HepG2 (cell line): ENCODE measurements at regions not wholly inside any gene's neighbourhood (a gene's known extent, or its start where the extent isn't known, plus 50 kb on each side); places are given as distances from the start of the nearest gene placed in this dataset.

Experiments used
- ATAC-seq: fragments of 200-7000 bp; cut with Tn5 transposase; 3 replicates; pipeline ENCODE4 v1.9.1; 2020; ENCODE audit warnings: mild to moderate bottlenecking, moderate library complexity
- BruUV-seq: library from RNA; stranded (reverse); fragments of 400-500 nt; replicated peaks from 2 replicates; lab custom pipeline; 2021; lab: Mats Ljungman, UMichigan
- CTCF ChIA-PET: fragments of 300-600 bp; formaldehyde crosslinking; extraction: SDS; loops from one replicate; lab custom pipeline; 2021; ENCODE audit warnings: low total read pairs, inconsistent platforms, low intra/inter-chr PET ratio; lab: Yijun Ruan, JAX
- POLR2A ChIA-PET: fragments of 350-600 bp; sonication (Branson Sonifier 250); formaldehyde crosslinking; loops from one replicate; lab custom pipeline; 2020; ENCODE audit warnings: antibody characterized with exemption, inconsistent platforms; lab: Yijun Ruan, JAX
- DNase-seq: peaks from one replicate; pipeline ENCODE4 v3.0.0-alpha.2; 2015; ENCODE audit warnings: low spot score
- FAIRE-seq: peaks from 3 replicates; lab custom pipeline; 2011; peaks lifted over from hg19 to GRCh38; lab: Jason Lieb, UNC
- H2AFZ ChIP-seq: one replicate; pipeline ENCODE4 v1.6.1; 2011; ENCODE audit warnings: low read length, inconsistent platforms
- H3K27ac ChIP-seq: fragments of 300-600 bp; 3 replicates; pipeline ENCODE4 v1.8.0; 2011; ENCODE audit warnings: mixed run types, mild to moderate bottlenecking, mixed read lengths, low read length, inconsistent platforms; ENCODE audit not compliant: insufficient read depth; ENCODE audit errors: extremely low read length
- H3K27me3 ChIP-seq, 2 experiments: fragments of 200-600 bp in 1 of 2; 2 replicates in 1 of 2; 3 replicates in 1 of 2; pipeline versions ENCODE4 v1.6.0 to v1.8.0; 2011; ENCODE audit warnings: low read length in 2 of 2, mild to moderate bottlenecking in 2 of 2, moderate library complexity in 2 of 2, inconsistent platforms in 1 of 2; ENCODE audit not compliant: insufficient read depth in 2 of 2, control insufficient read depth in 1 of 2
- H3K36me3 ChIP-seq, 2 experiments: fragments of 200-600 bp in 1 of 2; replicated peaks in 1 of 2; 2 replicates in 1 of 2; 3 replicates in 1 of 2; pipeline versions ENCODE4 v1.5.1 to v1.8.0; 2011; ENCODE audit warnings: low read length in 2 of 2, inconsistent platforms in 1 of 2; ENCODE audit not compliant: insufficient read depth in 2 of 2, control insufficient read depth in 1 of 2
- H3K4me1 ChIP-seq: 2 replicates; pipeline ENCODE4 v1.5.1; 2012; ENCODE audit warnings: low read length, inconsistent platforms; ENCODE audit not compliant: insufficient read depth
- H3K4me2 ChIP-seq: 2 replicates; pipeline ENCODE4 v1.6.0; 2011; ENCODE audit warnings: low read depth, low read length, inconsistent platforms
- H3K4me3 ChIP-seq, 3 experiments: fragments of 200-600 bp in 1 of 3; sonication (generic), shearing (Covaris generic) in 1 of 3; replicated peaks in 1 of 3; 2 replicates each; pipeline ENCODE4 v1.5.1; 2011 to 2016; ENCODE audit warnings: low read length in 3 of 3, inconsistent platforms in 2 of 3, low read depth in 2 of 3, mild to moderate bottlenecking in 2 of 3, control low read depth in 1 of 3, mixed read lengths in 1 of 3; ENCODE audit not compliant: insufficient read depth in 1 of 3
- H3K79me2 ChIP-seq: one replicate; pipeline ENCODE4 v1.6.1; 2011; ENCODE audit warnings: low read length, inconsistent platforms; ENCODE audit not compliant: insufficient read depth
- H3K9ac ChIP-seq: 2 replicates; pipeline ENCODE4 v1.6.0; 2011; ENCODE audit warnings: mild to moderate bottlenecking, low read depth, low read length, inconsistent platforms; ENCODE audit not compliant: insufficient read depth
- H3K9me3 ChIP-seq: 2 replicates; pipeline ENCODE4 v1.5.1; 2012; ENCODE audit warnings: mild to moderate bottlenecking, low read length
- H4K20me1 ChIP-seq: 2 replicates; pipeline ENCODE4 v1.6.0; 2011; ENCODE audit warnings: inconsistent platforms, mild to moderate bottlenecking, low read length, moderate library complexity; ENCODE audit not compliant: insufficient read depth
- ETV5 ChIP-seq: IDR thresholded peaks from 2 replicates; pipeline ENCODE4 v1.6.1; 2018; ENCODE audit warnings: missing biosample characterization, missing genetic modification reagents, inconsistent platforms, borderline replicate concordance
- GATA4 ChIP-seq: sonication (generic); IDR thresholded peaks from 2 replicates; pipeline ENCODE4 v1.6.1; 2016; ENCODE audit warnings: antibody characterized with exemption, low read depth, borderline replicate concordance
- HDAC6 ChIP-seq: fragments of 200-600 bp; sonication (generic); IDR thresholded peaks from 2 replicates; pipeline ENCODE4 v1.7.0; 2017; ENCODE audit warnings: mild to moderate bottlenecking, antibody characterized with exemption, low read length, low read depth
- KAT2B ChIP-seq: fragments of 150-350 bp; IDR thresholded peaks from 2 replicates; pipeline ENCODE4 v1.6.1; 2014; ENCODE audit warnings: low read depth, low read length, borderline replicate concordance
- MEIS2 ChIP-seq: sonication (generic); formaldehyde crosslinking; IDR thresholded peaks from 2 replicates; pipeline ENCODE4 v1.9.0; 2021; ENCODE audit warnings: mild to moderate bottlenecking, missing genetic modification reagents
- SMYD3 ChIP-seq: sonication (generic); formaldehyde crosslinking; IDR thresholded peaks from 2 replicates; pipeline ENCODE4 v1.8.1; 2023; ENCODE audit warnings: mild to moderate bottlenecking, missing genetic modification reagents
- SOX6 ChIP-seq, 2 experiments: fragments of 450-650 bp in 1 of 2; sonication (generic) in 1 of 2; formaldehyde crosslinking in 1 of 2; IDR thresholded peaks; 2 replicates each; pipeline versions ENCODE4 v1.4.0 to v1.6.1; 2017 to 2020; ENCODE audit warnings: antibody characterized with exemption in 1 of 2, mild to moderate bottlenecking in 1 of 2, missing genetic modification reagents in 1 of 2
- THYN1 ChIP-seq: sonication (generic); formaldehyde crosslinking; IDR thresholded peaks from 2 replicates; pipeline ENCODE4 v1.8.1; 2023; ENCODE audit warnings: low read depth, mild to moderate bottlenecking, moderate library complexity, missing genetic modification reagents, borderline replicate concordance
- TRIM24 ChIP-seq: sonication (generic); formaldehyde crosslinking; IDR thresholded peaks from 2 replicates; pipeline ENCODE4 v1.8.0; 2022; ENCODE audit warnings: mild to moderate bottlenecking, missing genetic modification reagents
- ZFP36L2 ChIP-seq: sonication (generic); formaldehyde crosslinking; IDR thresholded peaks from 2 replicates; pipeline ENCODE4 v1.4.0; 2020; ENCODE audit warnings: missing genetic modification reagents
- ZFX ChIP-seq: sonication (generic); formaldehyde crosslinking; IDR thresholded peaks from 2 replicates; pipeline ENCODE4 v1.4.0; 2020; ENCODE audit warnings: mild to moderate bottlenecking, low read depth, missing genetic modification reagents, moderate library complexity
- ZNF34 ChIP-seq: sonication (generic); formaldehyde crosslinking; IDR thresholded peaks from 2 replicates; pipeline ENCODE4 v1.4.0; 2020; ENCODE audit warnings: mild to moderate bottlenecking, missing genetic modification reagents, borderline replicate concordance
- ZSCAN12 ChIP-seq: sonication (generic); formaldehyde crosslinking; IDR thresholded peaks from 2 replicates; pipeline ENCODE4 v1.9.0; 2021; ENCODE audit warnings: mild to moderate bottlenecking, missing genetic modification reagents
- in situ Hi-C: cut with HindIII; loops from 2 replicates; pipeline ENCODE4 v1.10.0; 2017; ENCODE audit warnings: low pct_unique_long_range_greater_than_20kb; ENCODE audit not compliant: extremely low pct_ligation_motif_present
- intact Hi-C: fragments of 100-400 bp; cut with micrococcal nuclease; formaldehyde crosslinking; loops from one replicate; pipeline ENCODE4 v1.10.0; 2022; ENCODE audit not compliant: unreplicated experiment
- TF ChIP-seq, protein P1 (sequence below): sonication (generic); formaldehyde crosslinking; IDR thresholded peaks from 2 replicates; pipeline ENCODE4 v1.4.0; 2020; ENCODE audit warnings: mild to moderate bottlenecking, low read depth, missing genetic modification reagents
- TF ChIP-seq, protein P2 (sequence below): sonication (generic); formaldehyde crosslinking; IDR thresholded peaks from 2 replicates; pipeline ENCODE4 v1.5.0; 2020; ENCODE audit warnings: missing genetic modification reagents
- TF ChIP-seq, protein P3 (sequence below): sonication (generic); formaldehyde crosslinking; IDR thresholded peaks from 2 replicates; pipeline ENCODE4 v1.5.0; 2020; ENCODE audit warnings: missing genetic modification reagents, mild to moderate bottlenecking, borderline replicate concordance

DNA sequence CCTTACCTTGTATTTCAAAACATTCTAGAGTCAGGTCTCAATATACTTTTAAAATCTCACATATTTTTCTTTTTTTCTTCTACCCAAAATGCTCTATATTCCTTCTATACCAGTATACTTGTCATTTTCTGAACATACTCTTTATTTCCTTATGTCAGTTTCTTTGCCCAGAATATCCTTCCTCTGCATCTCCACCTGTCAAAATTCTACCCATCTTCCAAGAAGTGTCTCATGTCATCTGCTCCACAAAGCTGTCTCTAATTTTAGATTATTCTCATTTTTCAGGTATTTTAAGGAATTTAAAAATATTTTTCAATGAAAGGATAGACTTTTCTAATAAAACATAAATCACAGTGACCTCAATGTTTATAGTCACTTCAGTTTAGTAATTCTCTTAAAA is 328.0 kb upstream of the SMIM30 start:
- ATAC-seq, result no peak
- no peaks in the 10 kb centered on the region for H3K27me3 ChIP-seq
- TF ChIP-seq SOX6 (IDR thresholded peaks at IDR 0.05) (no peak), SOX6 (CRISPR knock-in tag; IDR thresholded peaks at IDR 0.05) (no peak), HDAC6 (no peak), ZSCAN12 (CRISPR knock-in tag) (no peak), GATA4 (no peak), MEIS2 (CRISPR knock-in tag) (no peak), ZNF34 (CRISPR knock-in tag) (no peak), SMYD3 (CRISPR knock-in tag) (no peak), ZFX (CRISPR knock-in tag) (no peak), KAT2B (no peak), ETV5 (CRISPR knock-in tag) (no peak), ZFP36L2 (no peak), TRIM24 (CRISPR knock-in tag) (no peak), THYN1 (CRISPR knock-in tag) (no peak)
- TF ChIP-seq, protein P1, sequence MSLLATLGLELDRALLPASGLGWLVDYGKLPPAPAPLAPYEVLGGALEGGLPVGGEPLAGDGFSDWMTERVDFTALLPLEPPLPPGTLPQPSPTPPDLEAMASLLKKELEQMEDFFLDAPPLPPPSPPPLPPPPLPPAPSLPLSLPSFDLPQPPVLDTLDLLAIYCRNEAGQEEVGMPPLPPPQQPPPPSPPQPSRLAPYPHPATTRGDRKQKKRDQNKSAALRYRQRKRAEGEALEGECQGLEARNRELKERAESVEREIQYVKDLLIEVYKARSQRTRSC, result no peak
- TF ChIP-seq, protein P2, sequence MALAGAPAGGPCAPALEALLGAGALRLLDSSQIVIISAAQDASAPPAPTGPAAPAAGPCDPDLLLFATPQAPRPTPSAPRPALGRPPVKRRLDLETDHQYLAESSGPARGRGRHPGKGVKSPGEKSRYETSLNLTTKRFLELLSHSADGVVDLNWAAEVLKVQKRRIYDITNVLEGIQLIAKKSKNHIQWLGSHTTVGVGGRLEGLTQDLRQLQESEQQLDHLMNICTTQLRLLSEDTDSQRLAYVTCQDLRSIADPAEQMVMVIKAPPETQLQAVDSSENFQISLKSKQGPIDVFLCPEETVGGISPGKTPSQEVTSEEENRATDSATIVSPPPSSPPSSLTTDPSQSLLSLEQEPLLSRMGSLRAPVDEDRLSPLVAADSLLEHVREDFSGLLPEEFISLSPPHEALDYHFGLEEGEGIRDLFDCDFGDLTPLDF, result no peak
- TF ChIP-seq, protein P3, sequence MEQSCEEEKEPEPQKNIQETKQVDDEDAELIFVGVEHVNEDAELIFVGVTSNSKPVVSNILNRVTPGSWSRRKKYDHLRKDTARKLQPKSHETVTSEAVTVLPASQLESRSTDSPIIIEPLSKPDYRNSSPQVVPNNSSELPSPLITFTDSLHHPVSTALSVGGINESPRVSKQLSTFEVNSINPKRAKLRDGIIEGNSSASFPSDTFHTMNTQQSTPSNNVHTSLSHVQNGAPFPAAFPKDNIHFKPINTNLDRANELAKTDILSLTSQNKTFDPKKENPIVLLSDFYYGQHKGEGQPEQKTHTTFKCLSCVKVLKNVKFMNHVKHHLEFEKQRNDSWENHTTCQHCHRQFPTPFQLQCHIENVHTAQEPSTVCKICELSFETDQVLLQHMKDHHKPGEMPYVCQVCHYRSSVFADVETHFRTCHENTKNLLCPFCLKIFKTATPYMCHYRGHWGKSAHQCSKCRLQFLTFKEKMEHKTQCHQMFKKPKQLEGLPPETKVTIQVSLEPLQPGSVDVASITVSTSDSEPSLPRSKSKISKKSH, result no peak
- FAIRE-seq, result no peak
- no TSS peak for BruUV-seq
- CTCF ChIA-PET, result no interaction called here
- no peak for DNase-seq
- H3K36me3 ChIP-seq, result no peaks in the 10 kb centered on the region
- intact Hi-C loops (no loop called here), in situ Hi-C loops (no loop called here)
- no peak overlapping the region for H3K4me2 ChIP-seq
- H3K27ac ChIP-seq, result no peak overlapping the region
- H4K20me1 ChIP-seq, result no peaks in the 10 kb centered on the region
- no peaks in the 10 kb centered on the region for H3K79me2 ChIP-seq
- no peak overlapping the region for H3K9ac ChIP-seq
- no peak overlapping the region for H3K4me3 ChIP-seq
- POLR2A ChIA-PET, result no interaction called here
- no peak overlapping the region for H2AFZ ChIP-seq
- no peaks in the 10 kb centered on the region for H3K4me1 ChIP-seq
- no peaks in the 10 kb centered on the region for H3K9me3 ChIP-seq
